Parathyroid adenoma (tissue), 2 donors: ENCODE measurements at regions not wholly inside any gene's neighbourhood (a gene's known extent, or its start where the extent isn't known, plus 50 kb on each side); places are given as distances from the start of the nearest gene placed in this dataset.

ENCODE experiments used
- H2AFZ ChIP-seq: fragments of 300-600 bp; sonication (generic); one replicate; pipeline ENCODE4 v1.7.0; 2017; ENCODE audit warnings: antibody characterized with exemption, mild to moderate bottlenecking
- H3K27ac ChIP-seq: fragments of 300-600 bp; sonication (generic); one replicate; pipeline ENCODE4 v1.7.0; 2017
- H3K27me3 ChIP-seq: fragments of 300-600 bp; sonication (generic); one replicate; pipeline ENCODE4 v1.7.0; 2017; ENCODE audit warnings: low read length; ENCODE audit not compliant: control insufficient read depth, insufficient read depth
- H3K36me3 ChIP-seq: fragments of 300-600 bp; sonication (generic); one replicate; pipeline ENCODE4 v1.7.0; 2017; ENCODE audit warnings: low read length; ENCODE audit not compliant: control insufficient read depth, insufficient read depth
- H3K4me1 ChIP-seq: fragments of 300-600 bp; sonication (generic); one replicate; pipeline ENCODE4 v1.7.0; 2017; ENCODE audit warnings: control low read depth
- H3K4me2 ChIP-seq: fragments of 300-600 bp; sonication (generic); one replicate; pipeline ENCODE4 v1.7.0; 2017; ENCODE audit warnings: low read length
- H3K4me3 ChIP-seq: fragments of 300-600 bp; sonication (generic); one replicate; pipeline ENCODE4 v1.7.0; 2017; ENCODE audit warnings: low read depth, low read length
- H3K79me2 ChIP-seq: fragments of 300-600 bp; sonication (generic); one replicate; pipeline ENCODE4 v1.7.0; 2017; ENCODE audit warnings: control low read depth
- H3K9ac ChIP-seq: fragments of 300-600 bp; sonication (generic); one replicate; pipeline ENCODE4 v1.7.0; 2017; ENCODE audit warnings: mild to moderate bottlenecking
- H3K9me3 ChIP-seq: fragments of 300-600 bp; sonication (generic); one replicate; pipeline ENCODE4 v1.7.0; 2017; ENCODE audit warnings: low read length; ENCODE audit not compliant: control insufficient read depth
- TF ChIP-seq, protein P1 (sequence below): fragments of 300-600 bp; sonication (generic); IDR thresholded peaks from one replicate; pipeline ENCODE4 v1.7.0; 2017; ENCODE audit warnings: antibody characterized with exemption, mild to moderate bottlenecking
- donor health status: primary hyperparathyroidism.

DNA sequence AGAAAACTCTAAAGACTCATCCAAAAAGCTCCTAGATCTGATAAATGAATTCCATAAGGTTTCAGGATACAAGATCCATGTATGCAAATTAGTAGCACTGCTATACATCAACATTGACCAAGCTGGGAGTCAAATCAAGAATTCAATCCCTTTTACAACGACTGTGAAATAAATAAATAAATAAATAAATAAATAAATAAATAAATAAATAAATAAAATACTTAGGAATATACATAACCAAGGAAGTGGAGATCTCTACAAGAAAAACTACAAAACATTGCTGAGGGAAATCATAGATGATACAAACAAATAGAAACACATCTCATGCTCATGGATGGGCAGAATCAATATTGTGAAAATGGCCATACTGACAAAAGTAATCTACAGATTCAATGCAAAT, 132.0 kb upstream of the NRSN1 start:
- Histone ChIP-seq H3K4me2 (no peak overlapping the region), H3K4me3 (no peak overlapping the region), H3K79me2 (no peaks in the 10 kb centered on the region), H3K9ac (no peak overlapping the region), H2AFZ (no peak overlapping the region), H3K36me3 (no peaks in the 10 kb centered on the region), H3K4me1 (no peaks in the 10 kb centered on the region), H3K27ac (no peak overlapping the region), H3K9me3 (no peaks in the 10 kb centered on the region), H3K27me3 (no peaks in the 10 kb centered on the region)
- TF ChIP-seq, protein P1, sequence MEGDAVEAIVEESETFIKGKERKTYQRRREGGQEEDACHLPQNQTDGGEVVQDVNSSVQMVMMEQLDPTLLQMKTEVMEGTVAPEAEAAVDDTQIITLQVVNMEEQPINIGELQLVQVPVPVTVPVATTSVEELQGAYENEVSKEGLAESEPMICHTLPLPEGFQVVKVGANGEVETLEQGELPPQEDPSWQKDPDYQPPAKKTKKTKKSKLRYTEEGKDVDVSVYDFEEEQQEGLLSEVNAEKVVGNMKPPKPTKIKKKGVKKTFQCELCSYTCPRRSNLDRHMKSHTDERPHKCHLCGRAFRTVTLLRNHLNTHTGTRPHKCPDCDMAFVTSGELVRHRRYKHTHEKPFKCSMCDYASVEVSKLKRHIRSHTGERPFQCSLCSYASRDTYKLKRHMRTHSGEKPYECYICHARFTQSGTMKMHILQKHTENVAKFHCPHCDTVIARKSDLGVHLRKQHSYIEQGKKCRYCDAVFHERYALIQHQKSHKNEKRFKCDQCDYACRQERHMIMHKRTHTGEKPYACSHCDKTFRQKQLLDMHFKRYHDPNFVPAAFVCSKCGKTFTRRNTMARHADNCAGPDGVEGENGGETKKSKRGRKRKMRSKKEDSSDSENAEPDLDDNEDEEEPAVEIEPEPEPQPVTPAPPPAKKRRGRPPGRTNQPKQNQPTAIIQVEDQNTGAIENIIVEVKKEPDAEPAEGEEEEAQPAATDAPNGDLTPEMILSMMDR: no peak

DNA sequence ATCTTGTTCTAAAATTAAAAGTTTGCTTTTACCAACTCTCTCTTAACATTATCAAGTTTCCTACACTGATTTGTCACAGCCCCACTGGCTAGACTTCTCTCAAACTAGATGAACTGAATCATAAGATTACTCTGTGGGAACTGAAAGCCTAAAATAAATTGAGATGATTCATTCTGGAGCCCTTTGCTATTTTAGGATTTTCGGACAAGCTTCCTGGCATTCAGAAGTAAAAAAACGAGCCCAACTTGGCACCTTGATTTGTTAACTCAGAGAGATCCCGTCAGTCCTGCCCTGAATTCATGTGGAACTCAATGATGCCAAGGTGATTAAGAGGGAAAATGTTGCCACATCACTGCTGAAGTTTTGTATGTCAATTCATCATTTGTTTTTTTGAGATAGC, 122.0 kb upstream of the NRSN1 start:
- Histone ChIP-seq H3K9me3 (no peaks in the 10 kb centered on the region), H3K27ac (no peak overlapping the region), H2AFZ (no peak overlapping the region), H3K4me2 (no peak overlapping the region), H3K4me3 (no peak overlapping the region), H3K9ac (no peak overlapping the region), H3K79me2 (no peaks in the 10 kb centered on the region), H3K36me3 (no peaks in the 10 kb centered on the region), H3K4me1 (no peaks in the 10 kb centered on the region), H3K27me3 (no peaks in the 10 kb centered on the region)
- TF ChIP-seq, protein P1: no peak

DNA sequence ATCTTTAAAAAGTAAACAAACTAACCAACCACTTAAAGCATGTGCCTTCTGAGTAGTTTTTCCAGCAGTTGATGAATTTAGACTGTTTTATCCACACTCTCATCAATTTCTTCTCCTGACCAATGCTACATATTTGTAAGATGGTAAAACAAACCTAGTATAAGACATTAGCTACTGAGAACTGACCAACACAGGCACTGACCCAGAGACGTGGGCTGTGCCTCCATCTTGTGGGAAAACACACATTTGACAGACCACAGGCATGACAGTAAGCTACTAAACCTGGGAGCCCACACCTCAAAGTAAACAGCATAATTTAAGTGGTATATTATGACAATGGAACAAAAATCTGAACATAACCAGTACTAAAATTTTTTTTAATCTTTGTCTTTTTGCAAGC, 121.4 kb upstream of the NRSN1 start:
- Histone ChIP-seq H3K36me3 (no peaks in the 10 kb centered on the region), H3K79me2 (no peaks in the 10 kb centered on the region), H3K27me3 (no peaks in the 10 kb centered on the region), H3K9me3 (no peaks in the 10 kb centered on the region), H3K4me3 (no peak overlapping the region), H3K4me2 (no peak overlapping the region), H2AFZ (no peak overlapping the region), H3K4me1 (no peaks in the 10 kb centered on the region), H3K9ac (no peak overlapping the region), H3K27ac (no peak overlapping the region)
- TF ChIP-seq, protein P1: no peak

DNA sequence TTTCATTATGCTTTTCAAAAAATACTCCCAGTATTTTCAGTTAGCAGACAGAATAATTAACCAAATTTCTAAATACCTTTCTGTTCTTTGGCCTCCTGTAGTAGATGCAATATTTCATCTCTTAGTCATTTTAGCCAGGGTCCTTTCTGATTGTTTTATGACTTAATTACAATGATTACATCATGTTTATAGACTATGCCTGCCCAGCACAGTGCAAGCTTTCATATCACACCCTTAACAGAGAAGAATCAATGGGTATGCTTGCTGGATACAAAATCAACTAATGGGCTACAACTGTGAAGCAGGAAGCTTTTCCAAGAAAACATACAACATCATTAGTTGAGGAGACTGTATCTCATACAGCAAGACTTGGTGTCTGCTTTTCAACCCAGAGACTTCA, 119.8 kb upstream of the NRSN1 start:
- Histone ChIP-seq H2AFZ (no peak overlapping the region), H3K4me2 (no peak overlapping the region), H3K9ac (no peak overlapping the region), H3K4me1 (no peaks in the 10 kb centered on the region), H3K4me3 (no peak overlapping the region), H3K36me3 (no peaks in the 10 kb centered on the region), H3K9me3 (no peaks in the 10 kb centered on the region), H3K27ac (no peak overlapping the region), H3K79me2 (no peaks in the 10 kb centered on the region), H3K27me3 (no peaks in the 10 kb centered on the region)
- TF ChIP-seq, protein P1: no peak

DNA sequence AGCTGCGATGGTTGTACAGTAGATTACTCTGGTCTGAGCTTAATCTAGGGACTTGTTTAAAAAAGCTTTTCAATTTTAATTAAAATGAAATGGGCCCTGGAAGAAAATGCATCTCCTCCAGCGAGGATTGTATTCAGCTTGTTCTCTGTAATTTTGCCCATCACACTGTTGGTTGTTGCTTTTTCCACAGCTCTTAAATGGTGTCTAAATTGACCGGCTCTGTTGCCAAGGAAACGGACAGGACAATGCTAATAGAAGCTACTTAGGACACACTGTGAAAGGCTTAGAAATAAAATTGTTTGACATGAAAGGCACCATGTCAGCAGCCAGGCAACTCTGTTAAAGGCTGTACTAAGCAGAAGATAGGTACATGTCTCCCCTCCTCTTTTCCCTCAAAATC, 116.7 kb upstream of the NRSN1 start:
- Histone ChIP-seq H3K27me3 (no peaks in the 10 kb centered on the region), H3K79me2 (no peaks in the 10 kb centered on the region), H3K27ac (no peak overlapping the region), H3K9ac (no peak overlapping the region), H3K4me2 (no peak overlapping the region), H2AFZ (no peak overlapping the region), H3K4me1 (no peaks in the 10 kb centered on the region), H3K4me3 (no peak overlapping the region), H3K9me3 (no peaks in the 10 kb centered on the region), H3K36me3 (no peaks in the 10 kb centered on the region)
- TF ChIP-seq, protein P1: no peak
